Kidney capillary endothelial cell (primary cell): ENCODE measurements at regions not wholly inside any gene's neighbourhood (a gene's known extent, or its start where the extent isn't known, plus 50 kb on each side); places are given as distances from the start of the nearest gene placed in this dataset.
A peak's percentile ranks its signal among the peaks of the same experiment; 100 is the strongest.

Experiments used
- DNase-seq: peaks from one replicate; pipeline ENCODE4 v3.0.0-alpha.2; 2018; ENCODE audit warnings: low spot score

DNA sequence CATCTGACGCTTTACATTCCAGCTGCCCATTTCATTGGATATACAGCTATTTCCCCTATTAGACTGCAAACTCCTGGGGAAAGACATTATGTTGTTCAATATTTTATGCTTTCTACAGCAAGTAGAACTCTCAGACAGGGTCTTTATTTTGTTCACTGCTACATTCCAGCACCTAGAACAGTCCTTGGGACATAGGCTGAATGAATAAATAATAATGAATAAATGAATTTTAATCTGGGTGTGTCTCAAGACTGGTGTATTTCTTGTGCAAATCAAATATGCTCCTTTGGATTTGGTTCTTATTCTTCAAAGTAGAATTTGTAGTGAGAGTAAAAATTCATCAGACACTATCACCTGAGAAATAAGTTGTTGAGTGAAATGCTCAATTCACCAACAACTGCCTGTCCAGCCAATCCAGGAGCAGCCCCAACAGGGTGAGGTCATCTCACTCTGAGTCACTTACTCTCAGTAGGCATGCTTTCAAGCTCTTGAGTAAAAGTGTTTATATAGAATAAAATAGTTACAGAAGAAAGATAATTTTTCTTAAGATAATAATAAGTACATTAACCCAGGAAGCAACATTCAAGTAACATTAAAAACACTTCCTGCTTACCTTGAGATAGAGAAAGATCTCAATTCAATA lies 287.5 kb upstream of the NPVF start:
- peak; percentile 37 for DNase-seq

DNA sequence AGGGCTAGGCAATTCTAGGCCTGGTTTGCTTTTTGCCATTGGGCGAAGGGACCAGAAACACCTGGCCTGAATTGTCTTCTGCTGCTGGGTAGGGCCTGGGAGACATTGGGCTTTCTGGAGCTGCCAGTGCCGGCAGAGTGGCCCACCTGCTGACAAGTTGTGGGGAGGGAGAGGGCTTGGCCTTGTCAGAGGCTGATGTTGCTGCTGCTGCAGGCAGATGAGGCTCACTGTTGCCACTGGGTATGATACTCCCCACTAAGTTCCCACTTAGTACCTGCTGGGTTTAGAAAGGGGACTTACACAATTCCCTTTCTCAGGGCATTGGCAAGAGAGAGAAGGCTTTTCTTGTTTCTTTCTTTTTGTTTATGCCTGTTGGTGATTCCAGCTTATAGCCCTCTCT lies 289.6 kb upstream of the NPVF start:
- no peak for DNase-seq

DNA sequence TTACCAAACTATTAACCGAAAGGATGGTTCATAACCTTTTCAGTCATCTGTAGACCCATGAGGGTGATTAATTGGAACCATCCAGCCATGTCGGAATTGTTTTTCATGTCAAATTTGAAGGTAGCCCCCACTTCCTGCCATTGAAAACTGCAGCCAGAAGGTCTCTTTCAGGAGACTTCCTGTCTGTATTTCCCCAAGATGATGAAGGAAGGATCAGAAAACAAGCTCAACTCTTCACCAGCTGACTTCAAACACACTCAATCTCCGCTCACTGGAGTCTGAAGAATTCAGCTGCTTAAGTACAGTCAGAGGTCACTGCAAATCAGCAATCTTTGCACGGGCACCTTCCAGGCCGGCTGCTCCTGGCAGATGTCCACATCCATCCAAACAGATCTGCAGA lies 291.7 kb upstream of the NPVF start:
- peak; percentile 81 for DNase-seq

DNA sequence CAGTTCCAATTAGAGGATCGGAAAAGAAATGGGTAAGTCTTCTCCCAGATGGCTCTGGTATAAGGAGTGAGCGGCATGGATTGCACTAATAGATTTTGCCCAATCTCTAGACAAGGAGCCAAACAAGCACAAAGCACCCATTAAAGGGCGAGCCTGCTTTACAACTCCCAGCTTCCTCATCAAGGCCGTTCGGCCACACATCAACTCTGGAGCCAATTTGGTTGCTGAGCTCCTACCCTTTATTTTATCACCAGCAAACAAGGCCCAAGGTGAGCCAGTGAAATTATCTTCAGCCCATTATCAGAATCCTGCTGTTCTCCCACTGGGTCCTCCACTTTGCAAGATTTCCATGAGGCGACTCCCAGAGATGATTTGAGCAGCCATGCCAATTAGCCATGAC lies 292.2 kb upstream of the NPVF start:
- no peak for DNase-seq

DNA sequence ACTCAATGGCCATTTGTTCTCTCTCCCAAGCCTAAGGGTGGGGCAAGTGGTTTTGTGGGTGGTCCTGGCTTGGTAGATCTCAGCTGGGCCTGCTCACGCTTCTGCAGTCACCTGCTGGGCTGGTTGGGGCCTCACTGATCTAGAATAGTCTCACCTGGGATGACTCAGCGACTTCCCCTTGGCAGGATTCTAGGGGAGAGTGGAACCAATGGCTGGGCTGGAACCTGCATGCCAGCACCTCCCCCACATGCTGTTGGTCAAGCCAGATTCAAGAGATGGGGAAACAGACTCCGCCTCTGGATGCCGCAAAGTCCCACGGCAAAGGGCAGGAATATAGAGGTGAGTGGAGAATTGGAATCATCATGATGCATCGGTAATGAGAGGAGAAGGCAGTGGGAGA lies 292.9 kb upstream of the NPVF start:
- no peak for DNase-seq

DNA sequence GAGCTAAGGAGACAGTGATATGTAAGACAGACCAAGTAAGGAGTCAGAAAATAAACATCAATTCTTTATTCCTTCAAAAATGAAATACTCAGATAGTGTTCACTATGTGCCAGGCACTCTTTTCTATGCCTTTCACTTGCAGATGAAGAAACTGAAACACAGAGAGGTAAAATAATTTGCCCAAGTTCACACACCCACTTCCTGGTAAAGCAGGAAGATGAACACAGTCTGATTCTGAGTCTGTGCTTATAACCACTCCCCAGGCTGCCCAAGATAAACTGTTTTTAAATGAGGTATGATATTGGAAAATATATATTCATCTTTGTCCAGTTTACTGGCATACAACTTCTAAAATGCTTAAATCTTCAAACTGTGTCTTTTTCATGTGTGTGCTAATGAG lies 294.4 kb upstream of the NPVF start:
- no peak for DNase-seq

DNA sequence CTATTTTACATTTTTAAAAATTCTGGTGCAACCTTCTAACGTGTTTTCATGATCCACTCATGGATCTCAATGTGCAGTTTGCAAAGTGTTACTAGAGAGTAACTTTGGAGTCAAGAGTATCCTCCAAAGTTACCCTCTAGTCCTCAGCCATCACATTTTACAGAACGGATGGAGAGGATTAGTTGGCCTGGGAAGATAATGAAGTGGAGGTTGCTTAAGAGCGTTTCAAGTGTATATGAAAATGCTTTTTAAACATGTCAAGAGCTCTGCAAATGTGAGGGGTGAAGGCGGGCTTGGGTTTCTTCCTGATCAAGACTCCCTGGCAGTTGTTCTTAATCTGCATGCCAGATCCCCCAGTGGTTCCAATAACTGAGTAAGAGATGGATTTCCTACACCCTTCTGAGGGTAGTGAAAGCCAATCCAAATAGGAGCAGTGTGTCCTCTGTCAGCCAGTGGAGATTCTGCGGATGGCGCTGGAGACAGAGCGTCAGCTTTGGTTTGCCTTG lies 299.4 kb upstream of the NPVF start:
- no peak for DNase-seq

DNA sequence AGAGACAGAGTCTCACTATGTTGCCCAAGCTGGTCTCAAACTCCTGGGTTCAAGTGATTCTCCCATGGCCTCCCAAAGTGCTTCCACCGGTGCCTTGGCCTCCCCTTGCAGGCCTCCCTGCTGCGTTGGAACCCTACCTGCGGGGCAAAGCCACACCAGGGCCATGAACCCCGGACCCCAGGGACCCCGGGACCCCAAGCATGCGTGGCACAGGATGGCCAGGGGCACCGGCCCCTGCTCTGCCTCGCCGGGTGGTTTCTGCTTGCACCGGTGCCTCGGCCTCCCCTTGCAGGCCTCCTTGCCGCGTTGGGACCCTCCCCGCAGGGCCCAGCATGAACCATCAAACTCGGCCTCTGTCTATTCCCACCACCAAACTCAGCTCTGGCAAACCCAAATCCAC lies 301.0 kb upstream of the NPVF start:
- no peak for DNase-seq

DNA sequence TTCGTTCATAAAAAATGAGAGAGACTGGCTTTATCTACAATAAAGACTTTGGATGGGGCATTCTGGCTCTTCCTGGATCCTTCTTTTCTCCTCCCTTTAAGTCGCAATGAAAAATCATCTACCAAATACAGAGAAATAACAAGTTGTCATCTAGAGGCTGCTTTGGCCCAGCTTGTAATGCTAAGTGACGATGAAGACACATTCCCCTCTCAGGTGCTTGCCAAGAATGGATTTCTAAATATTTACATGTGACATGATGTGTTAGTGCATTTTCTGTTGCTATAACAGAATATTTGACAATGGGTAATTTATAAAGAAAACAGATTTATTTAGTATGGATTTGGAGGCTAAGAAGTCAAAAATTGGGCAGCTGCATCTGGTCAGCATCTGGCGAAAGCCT lies 308.6 kb upstream of the NPVF start:
- no peak for DNase-seq

DNA sequence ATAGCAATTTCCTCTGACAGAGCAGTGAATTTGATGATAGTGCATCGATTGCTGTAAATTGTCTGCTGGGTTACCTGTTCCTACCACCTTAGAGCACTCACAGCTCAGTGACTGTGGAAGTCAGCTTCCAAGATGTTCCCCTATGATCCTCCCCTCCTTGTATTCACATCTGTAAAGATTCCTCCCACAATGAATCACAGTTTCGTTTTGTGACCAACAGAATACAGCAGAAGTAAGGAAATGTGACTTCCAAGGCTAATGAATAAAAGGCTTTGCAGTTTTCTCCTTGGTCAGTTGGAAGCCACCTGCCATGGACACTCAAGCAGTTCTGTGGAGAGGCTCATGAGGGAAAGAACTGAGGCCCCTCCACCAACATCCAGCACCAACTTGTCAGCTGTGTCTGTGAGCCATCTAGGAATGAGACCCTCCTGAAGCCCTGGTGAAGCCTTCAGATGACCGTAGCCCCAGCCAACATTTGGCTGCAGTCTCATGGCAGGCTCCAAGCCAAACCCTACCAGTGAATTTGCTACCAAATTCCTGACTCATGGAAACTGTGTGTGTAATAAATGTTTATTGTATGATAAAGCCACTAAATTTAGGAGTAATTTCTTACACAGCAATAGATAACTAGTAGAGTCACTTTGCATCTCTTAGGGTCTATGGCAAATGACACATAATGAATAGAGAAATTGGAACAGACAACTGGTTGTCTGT lies 309.5 kb upstream of the NPVF start:
- DNase-seq, result no peak

DNA sequence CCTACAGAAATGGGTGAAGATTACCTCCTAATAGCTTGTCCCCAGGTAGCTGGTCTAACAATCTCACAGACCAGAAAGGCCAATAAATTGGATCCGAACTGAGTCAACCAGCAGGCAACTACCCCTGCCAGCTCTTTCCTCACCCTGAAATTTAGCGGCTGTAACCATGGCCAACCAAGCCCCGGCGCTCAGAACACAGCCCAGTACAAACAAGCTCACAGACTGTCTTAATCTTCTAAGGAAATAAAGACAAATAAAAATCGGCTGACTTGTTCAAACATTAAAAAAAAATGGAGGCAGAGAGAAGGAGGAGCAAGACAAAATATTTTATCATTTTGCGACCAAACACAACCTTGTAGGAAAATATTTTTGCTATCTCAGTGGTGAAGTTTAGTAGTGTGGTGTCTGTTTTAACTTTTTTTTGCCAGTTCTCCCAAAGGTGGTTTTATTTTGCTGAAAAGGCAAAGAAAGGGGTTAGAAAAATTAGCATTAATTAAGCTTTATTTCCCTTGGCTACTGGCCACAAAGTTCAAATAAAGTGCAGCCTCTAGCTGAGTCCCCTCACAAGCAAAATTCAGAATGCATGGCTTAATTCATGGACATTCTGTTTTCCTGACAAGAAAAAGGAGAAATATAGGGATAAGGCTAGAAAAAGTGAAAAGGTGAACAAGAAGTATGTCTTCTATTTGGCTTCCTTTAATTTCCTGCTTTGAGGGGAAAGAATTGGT lies 313.0 kb upstream of the NPVF start:
- DNase-seq, result no peak

DNA sequence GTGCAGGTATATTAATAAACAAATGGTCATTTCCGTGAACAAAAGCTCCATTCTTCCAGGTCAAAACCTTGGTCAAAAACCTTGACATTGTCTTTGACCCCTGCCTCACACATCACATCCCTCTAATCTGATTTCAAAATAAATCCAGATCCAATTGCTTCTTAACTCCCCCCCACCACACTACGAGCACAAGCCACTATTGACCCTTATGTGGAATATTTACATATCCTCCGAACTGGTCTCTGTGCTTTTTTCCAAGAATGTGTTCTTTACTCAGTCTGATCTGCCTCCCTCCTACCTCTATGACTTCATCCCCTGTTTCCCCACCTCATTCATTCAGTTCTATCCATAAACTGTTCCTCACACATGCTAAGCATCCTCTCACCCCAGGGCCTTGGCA lies 313.6 kb upstream of the NPVF start:
- DNase-seq, result no peak

DNA sequence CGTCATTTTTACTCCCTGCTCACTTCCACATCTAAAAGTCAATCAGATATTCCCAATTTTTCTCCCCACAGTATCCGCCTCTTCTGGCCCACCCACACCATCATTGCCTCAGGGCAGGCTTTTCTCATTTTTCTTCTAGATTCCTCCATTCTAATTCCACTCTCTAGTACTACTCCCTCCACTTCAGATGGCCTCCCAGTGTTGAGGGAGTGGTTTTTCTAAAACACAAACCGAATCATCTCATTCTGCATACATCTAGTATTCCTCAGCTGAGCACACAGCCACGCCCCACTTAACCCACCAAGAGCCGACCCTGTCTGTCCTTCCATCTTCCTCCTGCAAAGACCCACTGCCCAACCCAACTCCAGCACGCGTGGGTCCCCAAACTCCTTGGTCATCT lies 314.9 kb upstream of the NPVF start:
- no peak for DNase-seq

DNA sequence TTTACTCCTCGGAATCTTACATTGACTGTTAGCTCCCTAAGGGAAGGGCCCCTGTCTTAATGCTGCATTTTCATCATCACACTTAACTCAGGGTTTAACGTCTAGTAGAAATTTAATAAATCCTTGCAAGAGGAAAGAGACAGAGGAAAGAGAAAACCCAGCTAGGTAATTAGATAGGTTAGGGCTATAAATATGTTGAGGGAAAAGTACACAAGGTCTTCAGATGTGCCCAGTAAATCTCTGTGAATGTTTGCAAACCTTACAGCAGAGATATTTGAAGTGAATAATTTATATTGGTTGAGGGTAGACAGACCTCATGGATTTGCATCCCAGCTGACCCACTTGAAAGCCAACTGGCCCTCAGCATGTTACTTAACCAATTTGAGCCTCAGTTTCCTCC lies 315.5 kb upstream of the NPVF start:
- no peak for DNase-seq

DNA sequence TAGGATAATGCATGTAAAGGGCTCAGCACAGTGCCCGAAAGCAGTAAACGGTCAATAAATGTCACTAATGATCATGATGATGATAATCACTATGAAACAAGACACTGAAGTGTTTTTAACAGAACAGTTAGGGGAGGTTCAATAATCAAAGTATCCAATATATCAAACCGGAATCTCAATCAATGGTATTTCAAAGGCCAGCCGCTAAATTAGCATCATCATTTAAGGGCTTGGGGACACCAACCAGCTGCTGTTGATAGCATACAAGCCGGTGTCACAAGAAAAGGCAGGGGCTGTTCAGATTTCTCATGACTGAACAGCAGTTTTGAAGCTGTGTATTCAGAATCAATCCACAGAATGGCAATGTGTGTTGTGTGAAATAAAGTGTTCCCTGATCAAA lies 316.0 kb upstream of the NPVF start:
- DNase-seq, result no peak

DNA sequence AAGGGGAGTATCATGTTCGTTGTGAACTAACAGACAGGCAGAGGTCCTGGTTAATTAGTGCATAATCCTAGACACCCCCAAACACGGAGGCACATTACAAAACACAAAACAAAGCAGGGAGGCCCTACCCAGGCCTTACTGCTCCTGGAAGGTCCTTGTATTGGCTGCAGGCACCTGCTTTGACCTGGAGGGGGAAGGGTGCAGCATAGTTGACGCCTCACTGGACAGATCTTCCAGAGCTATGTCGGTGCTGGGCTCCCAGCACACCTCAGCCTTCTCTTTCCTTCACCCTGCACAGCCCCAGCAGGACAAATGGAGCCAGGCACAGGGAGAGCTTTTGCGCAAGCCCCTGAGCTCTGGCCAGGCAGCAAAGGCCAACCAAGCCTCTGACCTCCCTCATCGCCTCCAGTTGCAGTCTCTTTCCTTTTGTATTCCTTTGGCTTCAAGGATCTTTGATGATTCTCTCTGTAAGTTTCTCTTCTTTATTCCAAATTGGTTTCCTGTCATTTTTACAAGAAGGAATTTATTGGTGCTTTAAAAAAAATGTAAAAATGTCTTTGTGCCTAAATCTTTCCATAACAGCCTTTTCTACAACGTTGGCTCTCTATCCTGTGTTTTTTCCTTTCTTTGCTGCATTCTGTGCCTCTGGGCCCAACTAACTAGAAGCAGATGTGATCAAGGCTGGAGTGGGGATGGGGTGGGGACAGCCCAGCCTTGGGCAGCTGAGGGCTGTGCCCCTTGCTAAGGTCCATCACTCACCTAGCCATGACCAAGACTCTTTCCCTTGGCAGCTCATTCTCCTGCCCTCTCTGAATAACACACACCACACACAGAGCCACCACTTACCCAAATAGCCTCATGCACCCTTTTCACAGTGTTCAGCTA lies 317.1 kb upstream of the NPVF start:
- DNase-seq, result no peak

DNA sequence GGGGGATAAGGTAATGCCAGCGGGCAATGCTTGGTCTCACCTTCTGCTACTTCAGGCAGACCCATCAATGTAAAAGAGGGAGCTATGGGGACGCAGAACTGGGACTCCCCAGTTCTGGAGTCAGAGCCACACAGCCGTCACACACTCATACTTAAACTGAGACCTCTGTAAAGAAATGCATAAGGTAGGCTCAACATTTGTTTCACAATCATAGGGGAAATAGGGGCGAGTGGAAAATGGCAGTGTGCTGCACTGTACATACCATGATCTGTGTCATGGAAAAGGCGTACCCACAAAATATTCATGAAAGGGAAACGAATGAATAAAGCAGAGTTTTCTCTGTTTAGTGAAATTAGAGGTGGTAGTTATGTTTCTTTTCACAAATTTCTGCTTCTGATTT lies 318.0 kb upstream of the NPVF start:
- DNase-seq, result no peak

DNA sequence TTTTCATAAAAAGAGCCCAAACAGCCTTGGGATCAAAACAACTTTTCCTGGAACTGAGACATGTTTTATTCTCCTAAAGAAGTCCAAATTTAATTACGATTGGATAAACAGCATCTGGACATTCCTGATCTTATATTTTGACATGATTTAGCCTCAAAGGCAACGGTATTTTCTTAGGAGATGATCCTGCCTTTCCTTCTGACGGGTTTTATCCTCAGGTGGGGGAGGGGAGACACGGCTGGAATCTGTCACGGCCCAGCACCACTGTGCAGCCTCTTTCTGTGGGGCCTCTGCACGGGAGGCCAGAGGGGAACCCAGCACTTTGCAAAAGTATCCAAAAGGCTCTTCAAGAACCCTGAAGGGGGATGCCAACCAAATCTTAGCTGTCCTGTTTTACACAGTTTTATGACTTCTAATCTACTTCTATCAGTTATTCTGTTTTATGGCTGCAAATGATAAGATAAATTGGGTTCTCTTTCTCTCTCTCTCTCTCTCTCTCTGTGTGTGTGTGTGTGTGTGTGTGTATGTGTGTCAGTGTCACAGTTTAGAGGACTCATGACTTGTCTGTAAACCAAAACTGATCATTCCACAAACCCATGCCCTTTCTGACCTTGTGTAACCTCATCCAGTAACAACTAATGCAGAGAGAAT lies 321.1 kb upstream of the NPVF start:
- no peak for DNase-seq

DNA sequence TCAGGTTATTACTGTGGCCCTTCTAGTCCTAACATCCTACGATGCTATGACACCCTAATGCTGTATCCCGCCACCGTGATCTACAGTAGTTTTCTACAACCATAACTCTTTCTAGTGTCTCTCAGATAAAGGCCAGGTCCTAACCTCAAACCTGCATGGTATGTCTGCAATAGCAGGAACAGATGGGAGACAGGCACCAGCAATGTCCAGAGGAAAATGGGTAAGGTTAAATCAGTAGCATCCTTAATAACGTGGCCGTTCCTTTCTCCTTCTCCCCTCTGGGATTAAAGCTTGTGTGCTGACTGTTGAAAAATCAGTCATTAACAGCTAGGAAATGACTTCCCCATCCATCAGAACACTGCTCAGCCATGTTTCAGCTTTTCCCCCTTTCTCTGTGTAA lies 321.9 kb upstream of the NPVF start:
- no peak for DNase-seq

DNA sequence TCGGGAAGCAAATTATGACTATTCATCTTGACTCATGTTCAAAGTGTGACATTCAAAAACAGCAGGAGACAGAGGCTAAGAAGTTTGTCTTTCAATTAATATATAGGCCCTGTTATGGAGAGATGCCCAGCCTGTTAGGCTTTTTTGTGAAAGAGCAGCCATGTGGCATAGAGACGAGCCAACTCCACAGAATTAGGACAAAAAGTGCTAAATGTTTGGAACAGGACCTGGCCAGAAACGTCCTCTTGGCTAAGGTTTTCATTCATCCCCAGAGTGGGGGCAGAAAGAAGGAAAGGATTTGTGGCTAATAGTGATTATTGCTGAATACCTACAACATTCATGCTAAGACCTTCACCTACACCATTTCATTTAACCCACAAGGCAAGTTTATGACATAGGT lies 324.7 kb upstream of the NPVF start:
- DNase-seq, result no peak

DNA sequence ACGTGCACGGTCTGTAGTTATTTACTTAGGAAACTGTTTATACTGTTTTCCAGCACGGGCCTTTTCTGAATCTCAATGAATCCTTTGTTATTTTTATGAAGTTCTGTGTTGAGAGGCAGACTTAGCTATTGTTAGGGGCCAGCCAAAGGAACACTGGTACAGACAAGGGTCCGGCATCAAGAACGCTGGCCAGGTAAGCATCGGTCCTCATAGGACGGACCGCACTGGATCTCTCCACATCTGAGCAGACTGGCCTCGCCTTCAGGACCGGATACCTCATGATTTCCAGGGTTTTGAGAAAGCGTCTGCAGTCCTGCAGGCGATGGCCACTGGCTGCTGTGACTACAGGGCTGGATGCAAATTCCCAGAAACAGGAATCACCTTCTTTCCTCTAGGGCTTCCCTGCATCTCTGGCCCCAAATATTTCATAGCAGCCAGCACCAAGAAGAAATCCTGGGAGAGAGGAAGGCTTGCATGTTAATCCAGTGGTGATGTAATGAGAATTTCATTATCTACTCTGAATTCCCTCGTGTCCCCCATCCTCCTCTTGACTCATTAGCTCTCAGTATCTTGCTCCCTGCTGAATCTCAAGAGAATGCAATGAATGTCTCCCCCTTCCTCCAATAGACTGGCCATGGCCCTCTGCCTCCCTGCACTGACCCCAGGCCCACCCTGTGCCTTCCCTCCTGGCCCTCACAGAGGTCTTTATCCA lies 325.4 kb upstream of the NPVF start:
- no peak for DNase-seq
